ENCODE measurements at regions not wholly inside any gene's neighbourhood (a gene's known extent, or its start where the extent isn't known, plus 50 kb on each side); places are given as distances from the start of the nearest gene placed in this dataset.

- TF ChIP-seq, protein P1, sequence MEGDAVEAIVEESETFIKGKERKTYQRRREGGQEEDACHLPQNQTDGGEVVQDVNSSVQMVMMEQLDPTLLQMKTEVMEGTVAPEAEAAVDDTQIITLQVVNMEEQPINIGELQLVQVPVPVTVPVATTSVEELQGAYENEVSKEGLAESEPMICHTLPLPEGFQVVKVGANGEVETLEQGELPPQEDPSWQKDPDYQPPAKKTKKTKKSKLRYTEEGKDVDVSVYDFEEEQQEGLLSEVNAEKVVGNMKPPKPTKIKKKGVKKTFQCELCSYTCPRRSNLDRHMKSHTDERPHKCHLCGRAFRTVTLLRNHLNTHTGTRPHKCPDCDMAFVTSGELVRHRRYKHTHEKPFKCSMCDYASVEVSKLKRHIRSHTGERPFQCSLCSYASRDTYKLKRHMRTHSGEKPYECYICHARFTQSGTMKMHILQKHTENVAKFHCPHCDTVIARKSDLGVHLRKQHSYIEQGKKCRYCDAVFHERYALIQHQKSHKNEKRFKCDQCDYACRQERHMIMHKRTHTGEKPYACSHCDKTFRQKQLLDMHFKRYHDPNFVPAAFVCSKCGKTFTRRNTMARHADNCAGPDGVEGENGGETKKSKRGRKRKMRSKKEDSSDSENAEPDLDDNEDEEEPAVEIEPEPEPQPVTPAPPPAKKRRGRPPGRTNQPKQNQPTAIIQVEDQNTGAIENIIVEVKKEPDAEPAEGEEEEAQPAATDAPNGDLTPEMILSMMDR (CRISPR knock-in tag; IDR thresholded peaks at IDR 0.05), result no peak
- TF ChIP-seq POLR2A (IDR thresholded peaks at IDR 0.05; ENCODE audit: insufficient read depth in 1 of 2, low read depth in 2 of 2, low read length in 2 of 2) (no peak), HCFC1 (IDR thresholded peaks at IDR 0.05; ENCODE audit: low read depth, low read length) (no peak), REPIN1 (CRISPR knock-in tag; IDR thresholded peaks at IDR 0.05; ENCODE audit: borderline replicate concordance, low read depth) (no peak), DNMT1 (CRISPR knock-in tag; IDR thresholded peaks at IDR 0.05) (no peak), MAZ (IDR thresholded peaks at IDR 0.05; ENCODE audit: borderline replicate concordance, low read depth, low read length) (no peak), MAZ (CRISPR knock-in tag; IDR thresholded peaks at IDR 0.05; ENCODE audit: low read depth) (no peak), MEF2D (CRISPR knock-in tag; IDR thresholded peaks at IDR 0.05) (no peak), SP1 (IDR thresholded peaks at IDR 0.05) (no peak), SP1 (CRISPR knock-in tag; IDR thresholded peaks at IDR 0.05) (no peak)
- TF ChIP-seq, protein P2, sequence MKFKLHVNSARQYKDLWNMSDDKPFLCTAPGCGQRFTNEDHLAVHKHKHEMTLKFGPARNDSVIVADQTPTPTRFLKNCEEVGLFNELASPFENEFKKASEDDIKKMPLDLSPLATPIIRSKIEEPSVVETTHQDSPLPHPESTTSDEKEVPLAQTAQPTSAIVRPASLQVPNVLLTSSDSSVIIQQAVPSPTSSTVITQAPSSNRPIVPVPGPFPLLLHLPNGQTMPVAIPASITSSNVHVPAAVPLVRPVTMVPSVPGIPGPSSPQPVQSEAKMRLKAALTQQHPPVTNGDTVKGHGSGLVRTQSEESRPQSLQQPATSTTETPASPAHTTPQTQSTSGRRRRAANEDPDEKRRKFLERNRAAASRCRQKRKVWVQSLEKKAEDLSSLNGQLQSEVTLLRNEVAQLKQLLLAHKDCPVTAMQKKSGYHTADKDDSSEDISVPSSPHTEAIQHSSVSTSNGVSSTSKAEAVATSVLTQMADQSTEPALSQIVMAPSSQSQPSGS (CRISPR knock-in tag; IDR thresholded peaks at IDR 0.05), result no peak
Observed at GRCh38 chr6:103178193-103178592, 1681.5 kb downstream of the HACE1 start.

Measured in HepG2 (cell line).